ENCODE measurements at regions not wholly inside any gene's neighbourhood (a gene's known extent, or its start where the extent isn't known, plus 50 kb on each side); places are given as distances from the start of the nearest gene placed in this dataset.

DNA sequence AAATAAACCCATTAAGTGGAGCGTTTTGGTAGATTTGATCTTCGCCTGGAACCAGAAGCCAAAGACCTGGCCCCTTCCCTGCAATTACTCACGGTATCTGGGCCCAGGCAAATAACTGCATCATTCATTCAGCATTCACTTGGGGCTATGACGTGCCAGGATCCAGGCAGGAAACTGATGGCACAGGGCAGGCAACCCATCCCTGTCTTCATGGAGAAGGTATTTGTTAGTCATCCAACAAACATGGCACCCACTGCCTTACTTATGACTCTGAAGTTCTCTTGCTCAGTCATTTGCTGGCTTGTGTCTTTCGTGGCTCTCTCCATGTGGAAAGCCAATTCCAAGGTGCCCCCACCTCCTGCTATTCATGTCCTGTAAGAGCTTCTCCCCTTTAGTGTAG, 232.4 kb downstream of the BMP7 start (continued):
- TF ChIP-seq, protein P1, sequence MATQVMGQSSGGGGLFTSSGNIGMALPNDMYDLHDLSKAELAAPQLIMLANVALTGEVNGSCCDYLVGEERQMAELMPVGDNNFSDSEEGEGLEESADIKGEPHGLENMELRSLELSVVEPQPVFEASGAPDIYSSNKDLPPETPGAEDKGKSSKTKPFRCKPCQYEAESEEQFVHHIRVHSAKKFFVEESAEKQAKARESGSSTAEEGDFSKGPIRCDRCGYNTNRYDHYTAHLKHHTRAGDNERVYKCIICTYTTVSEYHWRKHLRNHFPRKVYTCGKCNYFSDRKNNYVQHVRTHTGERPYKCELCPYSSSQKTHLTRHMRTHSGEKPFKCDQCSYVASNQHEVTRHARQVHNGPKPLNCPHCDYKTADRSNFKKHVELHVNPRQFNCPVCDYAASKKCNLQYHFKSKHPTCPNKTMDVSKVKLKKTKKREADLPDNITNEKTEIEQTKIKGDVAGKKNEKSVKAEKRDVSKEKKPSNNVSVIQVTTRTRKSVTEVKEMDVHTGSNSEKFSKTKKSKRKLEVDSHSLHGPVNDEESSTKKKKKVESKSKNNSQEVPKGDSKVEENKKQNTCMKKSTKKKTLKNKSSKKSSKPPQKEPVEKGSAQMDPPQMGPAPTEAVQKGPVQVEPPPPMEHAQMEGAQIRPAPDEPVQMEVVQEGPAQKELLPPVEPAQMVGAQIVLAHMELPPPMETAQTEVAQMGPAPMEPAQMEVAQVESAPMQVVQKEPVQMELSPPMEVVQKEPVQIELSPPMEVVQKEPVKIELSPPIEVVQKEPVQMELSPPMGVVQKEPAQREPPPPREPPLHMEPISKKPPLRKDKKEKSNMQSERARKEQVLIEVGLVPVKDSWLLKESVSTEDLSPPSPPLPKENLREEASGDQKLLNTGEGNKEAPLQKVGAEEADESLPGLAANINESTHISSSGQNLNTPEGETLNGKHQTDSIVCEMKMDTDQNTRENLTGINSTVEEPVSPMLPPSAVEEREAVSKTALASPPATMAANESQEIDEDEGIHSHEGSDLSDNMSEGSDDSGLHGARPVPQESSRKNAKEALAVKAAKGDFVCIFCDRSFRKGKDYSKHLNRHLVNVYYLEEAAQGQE (IDR thresholded peaks at IDR 0.05; ENCODE audit: low read depth) = no peak
- TF ChIP-seq TCF7L2 (IDR thresholded peaks at IDR 0.05; ENCODE audit: borderline replicate concordance, extremely low read depth, insufficient read depth, insufficient read length) = no peak
- TF ChIP-seq ATF3 (IDR thresholded peaks at IDR 0.05) = no peak

DNA sequence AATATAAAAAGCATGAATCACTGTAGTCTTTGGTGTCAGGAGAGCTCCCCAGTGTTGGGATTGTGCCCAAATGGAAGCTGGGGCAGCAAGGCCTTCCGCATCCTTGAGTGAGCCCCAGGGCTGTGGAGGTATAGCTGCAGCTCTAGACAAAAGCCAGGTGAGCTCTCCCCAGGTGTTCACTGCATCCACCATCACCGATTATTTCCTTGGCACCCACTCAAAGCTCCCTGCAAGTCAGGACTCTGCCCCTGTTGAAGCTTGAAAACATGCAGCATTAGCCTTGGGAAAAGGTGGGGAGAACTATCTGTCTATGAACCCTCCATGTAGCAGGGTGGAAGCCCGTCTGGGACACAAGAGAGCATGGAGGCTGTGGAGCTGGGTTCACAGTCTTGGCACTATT, 228.8 kb downstream of the BMP7 start:
- ChIA-PET RAD21 (ENCODE audit: low non-redundant PET in 1 of 2, low total read pairs in 2 of 2, uncharacterized antibody in 2 of 2, unreplicated experiment in 2 of 2) (no interaction called here), CTCF (no interaction called here), POLR2A (no interaction called here)
- BruUV-seq (replicated peaks) = no TSS peak
- Histone ChIP-seq H3K9me2 (ENCODE audit: insufficient read depth) (no peaks in the 10 kb centered on the region), H3K79me2 (ENCODE audit: insufficient read depth, low read length) (no peaks in the 10 kb centered on the region), H2AFZ (ENCODE audit: low read depth, low read length, poor library complexity, severe bottlenecking) (no peak overlapping the region), H3K27me3 (ENCODE audit: insufficient read depth, low read length) (peaks cover 39% of the 10 kb centered on the region), H4K20me1 (ENCODE audit: insufficient read depth) (no peaks in the 10 kb centered on the region), H3K9me3 (ENCODE audit: control insufficient read depth in 1 of 2, insufficient read depth in 1 of 2, low read depth in 1 of 2, low read length in 2 of 2) (0 out of 4 replicates have a peak, but pooled peaks cover 0 to 3% of the 10 kb centered on the region in 2 experiments), H3K27ac (ENCODE audit: low read depth, low read length) (no peak overlapping the region), H3K4me1 (ENCODE audit: control insufficient read depth in 1 of 2, insufficient read depth in 2 of 2, low read length in 2 of 2) (no peaks in the 10 kb centered on the region; a peak in 1 of 4 replicates), H3K9ac (ENCODE audit: low read length) (no peak overlapping the region), H3K4me2 (ENCODE audit: low read length) (no peak overlapping the region), H3K36me3 (ENCODE audit: control insufficient read depth in 1 of 2, insufficient read depth in 2 of 2, low read length in 2 of 2) (no peaks in the 10 kb centered on the region), H3K4me3 (replicated peaks in 1 of 2; ENCODE audit: low read depth in 1 of 2, low read length in 2 of 2) (no peak overlapping the region)
- intact Hi-C loops (cut with micrococcal nuclease) = no loop called here
- no peak for DNase-seq (ENCODE audit: low read depth, low spot score)
- ATAC-seq = no peak
- no peak for TF ChIP-seq ATF3 (IDR thresholded peaks at IDR 0.05)
